KBM-7 (cell line): ENCODE measurements at regions not wholly inside any gene's neighbourhood (a gene's known extent, or its start where the extent isn't known, plus 50 kb on each side); places are given as distances from the start of the nearest gene placed in this dataset.

ENCODE experiments used
- DNase-seq: peaks from one replicate; pipeline ENCODE4 v3.0.0-alpha.2; 2015
- in situ Hi-C: fragments of 300-500 bp; cut with MboI; formaldehyde crosslinking; loops from 2 replicates; pipeline ENCODE4 v1.14.3; 2020; ENCODE audit warnings: low sequenced_read_pairs, low pct_unique_long_range_greater_than_20kb, mixed read lengths

DNA sequence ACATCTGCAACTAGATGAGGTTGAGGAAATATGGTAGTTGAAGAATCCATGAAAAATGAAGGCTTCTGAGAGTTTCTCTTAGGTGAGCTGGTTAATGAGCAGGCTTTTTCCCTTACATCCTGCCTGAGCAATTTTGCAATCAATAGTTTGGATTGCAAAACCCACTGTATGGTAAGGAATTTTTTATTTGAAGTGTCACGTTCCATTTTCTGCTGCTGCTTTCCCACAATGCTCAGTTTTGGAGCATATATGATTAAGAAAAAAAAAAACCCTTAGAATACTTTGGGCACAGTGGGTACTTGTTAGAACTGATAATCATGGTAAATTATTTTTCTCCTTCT is 144.2 kb downstream of the PCSK1 start:
- no peak for DNase-seq
- in situ Hi-C loops, result no loop called here

GRCh38 chr5:96288166-96288844 is 144.7 kb downstream of the PCSK1 start:
- no peak for DNase-seq
- in situ Hi-C loops, result no loop called here

DNA sequence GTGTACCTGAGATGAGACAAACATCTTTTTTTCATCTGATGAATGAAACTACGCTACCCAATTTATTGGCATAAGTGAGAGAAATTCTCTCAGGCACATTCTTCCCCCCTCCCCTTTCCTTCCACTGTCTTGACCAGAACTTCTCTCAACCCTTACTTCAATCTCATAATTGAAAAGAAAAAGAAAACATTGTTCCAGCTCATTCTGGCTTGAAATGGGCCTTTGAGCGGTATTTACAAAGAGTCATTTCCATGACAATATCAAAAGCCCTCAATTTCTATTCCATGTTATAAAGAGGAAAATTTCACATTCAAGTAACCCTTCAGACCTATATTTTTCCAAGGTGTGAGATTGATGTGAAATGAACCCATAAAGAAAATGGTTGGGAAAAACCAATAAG is 145.9 kb downstream of the PCSK1 start:
- in situ Hi-C loops, result no loop called here

GRCh38 chr5:96285823-96286222 is 147.2 kb downstream of the PCSK1 start:
- no peak for DNase-seq
- in situ Hi-C loops, result no loop called here

More for the DNA sequence above, 145.9 kb downstream of the PCSK1 start:
- DNase-seq, result no peak

- DNase-seq, result no peak
- in situ Hi-C loops, result no loop called here
Observed at GRCh38 chr5:96284727-96285389, 148.2 kb downstream of the PCSK1 start.

DNA sequence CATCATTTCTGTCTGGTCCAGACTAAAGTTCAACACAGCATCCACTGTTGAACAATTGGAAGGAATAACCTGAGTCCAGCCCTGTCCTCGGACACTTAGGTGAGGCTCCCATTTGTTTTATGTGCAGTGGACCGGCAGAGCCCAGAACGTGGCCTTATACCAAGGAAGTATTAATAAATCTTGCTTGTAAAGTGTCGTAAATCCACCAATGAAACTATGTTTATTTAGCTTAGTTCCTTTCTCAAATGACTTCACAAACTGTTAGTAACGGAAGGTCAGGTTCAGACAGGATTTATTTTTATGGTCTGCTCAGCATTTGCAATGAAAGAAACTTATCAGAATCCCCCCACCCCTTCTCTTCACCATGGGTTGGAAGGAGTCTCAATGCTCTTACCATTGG is 149.5 kb downstream of the PCSK1 start:
- no peak for DNase-seq
- in situ Hi-C loops, result no loop called here

- in situ Hi-C loops, result no loop called here
- no peak for DNase-seq
Observed at GRCh38 chr5:96282020-96282419, 151.0 kb downstream of the PCSK1 start.

- in situ Hi-C loops, result no loop called here
- no peak for DNase-seq
Observed at GRCh38 chr5:96280946-96281393, 152.1 kb downstream of the PCSK1 start.

DNA sequence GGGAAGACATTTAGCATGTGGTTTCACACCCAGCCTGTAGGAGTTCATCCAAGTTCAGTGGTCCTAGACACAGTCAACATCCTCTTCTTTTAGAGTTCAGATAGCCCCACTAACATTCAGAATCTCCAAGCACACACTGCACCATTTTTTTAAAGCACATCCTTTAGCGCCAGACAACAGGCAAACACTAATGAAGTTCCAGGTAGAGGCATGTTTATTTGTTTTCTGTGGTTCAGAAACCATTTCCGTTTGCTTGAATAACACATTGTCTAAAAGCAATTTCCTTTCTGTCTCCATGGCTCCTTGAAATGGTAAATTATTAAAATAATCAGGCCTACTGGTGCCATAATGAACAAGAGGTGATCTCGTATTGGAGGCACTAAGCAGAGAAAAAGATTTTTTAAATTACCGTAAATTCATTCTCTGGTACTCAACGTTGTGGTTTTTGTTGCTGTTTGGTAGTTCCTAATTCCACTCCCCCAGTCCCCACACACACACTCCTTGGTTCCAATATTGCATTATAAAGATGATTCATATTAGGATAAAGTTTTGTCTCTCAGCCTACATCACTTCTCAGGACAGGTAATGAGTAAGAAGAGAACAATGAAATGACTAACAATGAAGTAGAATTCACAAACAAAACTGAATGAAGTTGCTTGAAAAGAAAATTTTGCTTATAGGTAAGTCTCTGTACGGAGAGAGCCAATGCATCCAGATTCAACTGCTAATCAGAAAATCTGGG is 153.1 kb downstream of the PCSK1 start:
- no peak for DNase-seq
- in situ Hi-C loops, result no loop called here

DNA sequence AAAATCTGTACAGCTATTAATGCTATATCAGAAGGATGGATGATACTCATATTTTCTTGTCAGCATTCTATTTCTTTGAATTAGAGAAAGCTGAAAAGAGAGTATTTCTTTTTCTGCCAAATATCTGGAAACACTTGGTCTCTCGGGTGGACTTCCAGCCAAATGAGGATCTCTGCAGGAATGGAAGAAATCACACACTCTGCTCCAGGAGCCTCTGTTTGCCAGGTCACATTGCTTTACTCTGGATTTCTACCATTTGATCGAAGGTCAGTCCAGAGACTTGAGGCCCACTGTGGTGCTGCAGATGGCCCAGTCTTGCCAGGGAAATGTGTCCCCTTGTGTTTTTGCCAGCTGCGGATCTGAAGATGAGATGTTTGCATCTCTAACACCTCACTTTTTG is 154.1 kb downstream of the PCSK1 start:
- no peak for DNase-seq
- in situ Hi-C loops, result no loop called here

- in situ Hi-C loops, result no loop called here
- no peak for DNase-seq
Observed at GRCh38 chr5:96275051-96275450, 158.0 kb downstream of the PCSK1 start.

DNA sequence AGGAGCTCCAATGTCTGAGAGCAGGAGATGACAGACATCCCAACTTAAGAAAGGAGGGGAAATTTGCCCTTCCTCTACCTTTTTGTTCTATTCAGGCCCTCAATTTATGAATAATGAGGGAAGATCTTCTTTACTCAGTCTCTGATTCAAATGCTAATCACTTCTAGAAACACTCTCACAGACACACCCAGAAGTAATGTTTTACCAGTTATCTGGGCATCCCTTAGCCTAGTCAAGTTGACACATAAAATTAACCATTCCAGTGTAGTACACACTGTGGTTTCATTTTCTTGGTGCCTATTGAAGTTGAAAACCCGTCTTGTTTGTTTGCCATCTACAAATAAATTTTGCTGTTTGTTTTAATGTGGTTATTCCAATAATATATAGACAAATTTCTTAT is 167.6 kb downstream of the PCSK1 start:
- no peak for DNase-seq
- in situ Hi-C loops, result no loop called here

GRCh38 chr5:96264047-96264446 is 169.0 kb downstream of the PCSK1 start:
- in situ Hi-C loops, result no loop called here
- DNase-seq, result no peak

GRCh38 chr5:96262105-96262504 is 170.9 kb downstream of the PCSK1 start:
- in situ Hi-C loops, result no loop called here
- no peak for DNase-seq

- DNase-seq, result no peak
- in situ Hi-C loops, result no loop called here
Observed at GRCh38 chr5:96260009-96260408, 173.0 kb downstream of the PCSK1 start.

GRCh38 chr5:96259151-96259772 is 173.8 kb downstream of the PCSK1 start:
- peak; percentile 18 for DNase-seq

GRCh38 chr5:96258692-96259091 is 174.4 kb downstream of the PCSK1 start:
- DNase-seq, result no peak
- in situ Hi-C loops, result no loop called here

More at GRCh38 chr5:96259151-96259772, 173.8 kb downstream of the PCSK1 start:
- in situ Hi-C loops, result no loop called here

DNA sequence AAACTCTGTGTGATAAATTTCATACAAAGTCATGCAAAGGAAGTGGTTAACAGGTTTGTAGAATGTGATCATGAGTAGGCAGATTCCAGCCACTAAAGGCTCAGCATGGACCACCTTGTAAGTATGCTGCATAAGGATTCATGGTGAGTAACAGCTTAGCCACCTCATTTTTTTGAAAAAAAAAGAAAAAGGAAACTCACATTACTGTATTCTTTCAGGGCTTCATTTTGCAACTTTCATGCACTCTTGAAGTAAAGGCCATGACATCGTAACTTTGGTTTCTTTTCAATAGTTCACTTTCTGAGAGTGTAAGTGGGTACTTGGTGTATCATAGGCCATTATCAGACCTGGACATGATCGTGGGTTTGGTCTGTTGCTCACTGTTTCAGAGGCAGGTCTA is 175.1 kb downstream of the PCSK1 start:
- in situ Hi-C loops, result no loop called here
- DNase-seq, result no peak

DNA sequence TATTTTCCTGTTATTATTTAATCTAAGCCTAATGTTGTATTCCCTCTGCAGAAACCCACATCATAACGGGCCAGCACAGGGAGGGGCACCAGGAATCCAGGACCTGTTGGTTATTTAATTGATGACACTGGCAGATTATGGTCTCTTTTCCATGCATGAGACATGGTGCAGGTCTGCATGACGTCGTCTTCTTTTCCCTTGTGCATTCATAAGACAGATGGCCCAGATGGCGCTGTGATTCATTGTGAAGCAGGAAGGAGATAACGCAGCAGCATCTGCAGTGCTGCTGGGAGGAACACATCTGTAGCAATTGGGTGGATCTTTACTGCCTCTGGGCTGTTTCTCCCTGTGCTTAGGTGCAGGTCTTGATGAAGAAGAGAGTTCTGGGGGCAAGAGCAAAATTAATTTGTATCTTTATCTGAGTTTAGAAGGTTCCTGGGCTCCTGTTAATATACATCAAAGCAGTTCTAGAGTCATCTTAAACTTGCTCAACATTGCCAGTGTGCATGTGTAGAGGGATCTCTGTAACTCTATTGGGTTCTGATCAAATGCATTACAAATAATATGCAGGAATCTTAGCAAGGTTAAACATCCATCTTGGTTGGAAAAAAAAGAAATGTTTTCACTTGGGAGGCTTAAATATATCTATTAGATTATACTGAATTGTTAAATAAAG is 176.1 kb downstream of the PCSK1 start:
- DNase-seq, result no peak
- in situ Hi-C loops, result no loop called here
